ENCODE measurements at regions not wholly inside any gene's neighbourhood (a gene's known extent, or its start where the extent isn't known, plus 50 kb on each side); places are given as distances from the start of the nearest gene placed in this dataset.

DNA sequence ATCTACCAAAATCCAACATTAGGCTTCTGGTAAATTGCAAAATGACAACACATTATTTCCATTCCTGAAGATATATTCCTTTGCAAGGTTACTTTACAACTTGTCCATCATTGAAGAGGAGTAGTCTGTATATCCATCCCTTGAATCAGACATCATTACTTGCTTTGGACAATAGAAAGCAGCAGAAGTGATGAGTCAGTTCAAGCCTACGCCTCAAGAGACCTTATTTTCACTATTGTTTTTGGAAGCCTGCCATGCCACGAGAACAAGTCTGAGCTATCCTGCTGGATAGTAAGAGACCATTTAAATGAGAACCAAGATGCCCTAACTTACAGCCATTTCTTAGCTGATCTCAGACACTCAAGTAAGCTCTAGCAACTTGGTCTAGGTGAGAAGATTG lies 246.0 kb upstream of the HHIP start:
- no peaks in the 10 kb centered on the region for H3K27me3 Mint-ChIP-seq (ENCODE audit: low read depth in 2 of 2)
- intact Hi-C loops (cut with micrococcal nuclease) = no loop called here
- Histone ChIP-seq H3K4me3 (ENCODE audit: low read length) (no peak overlapping the region), H3K36me3 (ENCODE audit: control insufficient read depth, insufficient read depth, low read length) (no peaks in the 10 kb centered on the region), H3K9me3 (ENCODE audit: control insufficient read depth, insufficient read depth, low read length) (no peaks in the 10 kb centered on the region), H3K4me1 (ENCODE audit: control insufficient read depth, insufficient read depth, low read length) (no peaks in the 10 kb centered on the region), H3K27me3 (ENCODE audit: control insufficient read depth, insufficient read depth, low read length) (no peaks in the 10 kb centered on the region), H3K27ac (ENCODE audit: low read length) (no peak overlapping the region)
- TF ChIP-seq, protein P1, sequence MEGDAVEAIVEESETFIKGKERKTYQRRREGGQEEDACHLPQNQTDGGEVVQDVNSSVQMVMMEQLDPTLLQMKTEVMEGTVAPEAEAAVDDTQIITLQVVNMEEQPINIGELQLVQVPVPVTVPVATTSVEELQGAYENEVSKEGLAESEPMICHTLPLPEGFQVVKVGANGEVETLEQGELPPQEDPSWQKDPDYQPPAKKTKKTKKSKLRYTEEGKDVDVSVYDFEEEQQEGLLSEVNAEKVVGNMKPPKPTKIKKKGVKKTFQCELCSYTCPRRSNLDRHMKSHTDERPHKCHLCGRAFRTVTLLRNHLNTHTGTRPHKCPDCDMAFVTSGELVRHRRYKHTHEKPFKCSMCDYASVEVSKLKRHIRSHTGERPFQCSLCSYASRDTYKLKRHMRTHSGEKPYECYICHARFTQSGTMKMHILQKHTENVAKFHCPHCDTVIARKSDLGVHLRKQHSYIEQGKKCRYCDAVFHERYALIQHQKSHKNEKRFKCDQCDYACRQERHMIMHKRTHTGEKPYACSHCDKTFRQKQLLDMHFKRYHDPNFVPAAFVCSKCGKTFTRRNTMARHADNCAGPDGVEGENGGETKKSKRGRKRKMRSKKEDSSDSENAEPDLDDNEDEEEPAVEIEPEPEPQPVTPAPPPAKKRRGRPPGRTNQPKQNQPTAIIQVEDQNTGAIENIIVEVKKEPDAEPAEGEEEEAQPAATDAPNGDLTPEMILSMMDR (IDR thresholded peaks at IDR 0.05) = no peak
- H3K27ac Mint-ChIP-seq = no peak overlapping the region
- H3K9me3 Mint-ChIP-seq = peaks cover 3 to 5% of the 10 kb centered on the region in 2 donors
- H3K4me1 Mint-ChIP-seq = no peaks in the 10 kb centered on the region
- H3K4me3 Mint-ChIP-seq = no peak overlapping the region
- no peak for DNase-seq
- no peaks in the 10 kb centered on the region for H3K36me3 Mint-ChIP-seq
- no peak for ATAC-seq
- 61% methylated on average over 2 of the region's 2 CpGs for WGBS (ENCODE audit: insufficient coverage)

DNA sequence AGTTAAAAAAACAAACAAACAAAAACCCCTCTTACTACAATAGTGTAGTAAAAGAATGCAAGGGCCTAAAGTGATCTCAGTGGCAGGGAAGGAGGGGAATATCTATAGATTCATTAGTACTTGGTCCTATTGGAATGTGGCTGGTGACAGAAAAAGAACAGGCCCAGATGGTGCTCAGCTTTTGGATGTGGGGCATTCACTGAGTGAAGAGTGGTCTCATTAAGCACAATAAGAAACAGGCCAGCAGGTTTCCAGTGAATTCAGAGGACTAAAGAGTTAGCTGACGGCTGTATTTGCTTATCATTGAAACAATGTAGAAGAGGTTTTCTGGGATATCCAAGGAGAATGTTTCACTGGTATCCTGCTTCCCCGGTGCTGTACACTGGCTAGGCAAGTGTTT lies 243.8 kb upstream of the HHIP start:
- H3K27ac ChIP-seq (ENCODE audit: low read length) = no peak overlapping the region
- peaks cover 3 to 5% of the 10 kb centered on the region in 2 donors for H3K9me3 Mint-ChIP-seq
- DNase-seq (no peak), ATAC-seq (no peak)
- intact Hi-C loops (cut with micrococcal nuclease) = no loop called here
- H3K4me1 Mint-ChIP-seq = no peaks in the 10 kb centered on the region
- no peaks in the 10 kb centered on the region for H3K4me1 ChIP-seq (ENCODE audit: control insufficient read depth, insufficient read depth, low read length)
- no peaks in the 10 kb centered on the region for H3K27me3 ChIP-seq (ENCODE audit: control insufficient read depth, insufficient read depth, low read length)
- 81% methylated on average over 2 of the region's 2 CpGs for WGBS (ENCODE audit: insufficient coverage)
- no peaks in the 10 kb centered on the region for H3K27me3 Mint-ChIP-seq (ENCODE audit: low read depth in 2 of 2)
- H3K9me3 ChIP-seq (ENCODE audit: control insufficient read depth, insufficient read depth, low read length) = no peaks in the 10 kb centered on the region
- H3K36me3 ChIP-seq (ENCODE audit: control insufficient read depth, insufficient read depth, low read length) = no peaks in the 10 kb centered on the region
- H3K36me3 Mint-ChIP-seq = no peaks in the 10 kb centered on the region
- no peak overlapping the region for H3K4me3 ChIP-seq (ENCODE audit: low read length)
- no peak overlapping the region for H3K4me3 Mint-ChIP-seq
- TF ChIP-seq, protein P1 (IDR thresholded peaks at IDR 0.05) = no peak
- H3K27ac Mint-ChIP-seq = no peak overlapping the region

DNA sequence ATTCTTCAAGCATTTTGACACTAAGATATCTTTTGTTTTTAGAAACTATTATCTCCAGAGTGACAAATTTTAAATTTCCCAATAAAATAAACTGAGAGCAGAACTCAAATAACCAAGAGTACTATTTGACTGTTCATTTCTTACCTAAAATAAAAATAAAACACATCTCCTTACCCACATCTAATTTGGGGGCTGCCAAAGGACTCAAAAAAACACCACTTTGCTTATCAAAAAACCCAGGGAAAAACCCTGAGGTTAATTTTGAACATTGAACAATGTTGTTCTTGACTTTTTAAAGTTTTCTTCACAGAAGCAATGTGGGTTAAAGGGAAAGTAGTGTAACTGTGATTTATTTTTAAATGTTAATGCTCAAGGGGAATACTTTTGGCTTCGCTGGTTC lies 243.0 kb upstream of the HHIP start:
- H3K27me3 ChIP-seq (ENCODE audit: control insufficient read depth, insufficient read depth, low read length) = no peaks in the 10 kb centered on the region
- H3K27ac Mint-ChIP-seq = no peak overlapping the region
- no peak for DNase-seq
- intact Hi-C loops (cut with micrococcal nuclease) = no loop called here
- no peak for ATAC-seq
- H3K36me3 Mint-ChIP-seq = no peaks in the 10 kb centered on the region
- no peaks in the 10 kb centered on the region for H3K4me1 ChIP-seq (ENCODE audit: control insufficient read depth, insufficient read depth, low read length)
- H3K36me3 ChIP-seq (ENCODE audit: control insufficient read depth, insufficient read depth, low read length) = no peaks in the 10 kb centered on the region
- H3K9me3 ChIP-seq (ENCODE audit: control insufficient read depth, insufficient read depth, low read length) = no peaks in the 10 kb centered on the region
- no peak overlapping the region for H3K4me3 ChIP-seq (ENCODE audit: low read length)
- whole genome bisulfite sequencing (ENCODE audit: insufficient coverage) = 40% methylated on average over 1 of the region's 1 CpG
- TF ChIP-seq, protein P1 (IDR thresholded peaks at IDR 0.05) = no peak
- H3K4me1 Mint-ChIP-seq = no peaks in the 10 kb centered on the region
- H3K27me3 Mint-ChIP-seq (ENCODE audit: low read depth in 2 of 2) = no peaks in the 10 kb centered on the region
- H3K4me3 Mint-ChIP-seq = no peak overlapping the region
- H3K9me3 Mint-ChIP-seq = peaks cover 3 to 5% of the 10 kb centered on the region in 2 donors
- H3K27ac ChIP-seq (ENCODE audit: low read length) = no peak overlapping the region

DNA sequence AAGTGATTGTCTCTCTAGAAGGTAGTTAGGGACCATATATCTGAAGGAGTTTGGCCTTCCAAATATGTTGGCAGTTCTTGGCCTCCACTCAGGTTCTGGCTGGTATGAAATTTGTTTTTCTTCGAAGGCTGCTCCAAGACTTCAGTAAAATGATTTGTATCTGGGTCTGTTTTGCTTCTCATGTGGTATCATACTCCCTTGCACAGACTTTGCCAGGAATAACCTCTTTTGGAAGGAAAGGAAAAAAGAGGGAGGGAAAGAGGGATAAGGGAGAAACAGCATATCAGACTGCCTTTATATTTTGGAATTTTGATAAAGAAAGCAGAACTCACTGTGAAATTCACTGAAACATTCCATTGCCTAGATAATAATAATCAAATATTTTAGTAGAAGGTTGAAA lies 242.1 kb upstream of the HHIP start:
- Mint-ChIP-seq H3K9me3 (peaks cover 3 to 5% of the 10 kb centered on the region in 2 donors), H3K36me3 (no peaks in the 10 kb centered on the region), H3K27me3 (ENCODE audit: low read depth in 2 of 2) (no peaks in the 10 kb centered on the region), H3K27ac (no peak overlapping the region), H3K4me1 (no peaks in the 10 kb centered on the region), H3K4me3 (no peak overlapping the region)
- H3K27ac ChIP-seq (ENCODE audit: low read length) = no peak overlapping the region
- ATAC-seq (no peak), DNase-seq (no peak)
- H3K4me1 ChIP-seq (ENCODE audit: control insufficient read depth, insufficient read depth, low read length) = no peaks in the 10 kb centered on the region
- intact Hi-C loops (cut with micrococcal nuclease) = no loop called here
- no peaks in the 10 kb centered on the region for H3K27me3 ChIP-seq (ENCODE audit: control insufficient read depth, insufficient read depth, low read length)
- 69% methylated on average over 1 of the region's 1 CpG for WGBS (ENCODE audit: insufficient coverage)
- H3K36me3 ChIP-seq (ENCODE audit: control insufficient read depth, insufficient read depth, low read length) = no peaks in the 10 kb centered on the region
- TF ChIP-seq, protein P1 (IDR thresholded peaks at IDR 0.05) = no peak
- H3K4me3 ChIP-seq (ENCODE audit: low read length) = no peak overlapping the region
- H3K9me3 ChIP-seq (ENCODE audit: control insufficient read depth, insufficient read depth, low read length) = no peaks in the 10 kb centered on the region

Data from natural killer cell (primary cell).